ENCODE measurements at regions not wholly inside any gene's neighbourhood (a gene's known extent, or its start where the extent isn't known, plus 50 kb on each side); places are given as distances from the start of the nearest gene placed in this dataset.
"Not testable (repeated sequence)": the region's sequence is repeated elsewhere in the genome, so short reads cannot be mapped to it uniquely, and the experiment has no call there.

- H3K9ac ChIP-seq; H3K4me3 ChIP-seq (ENCODE audit: low read depth, low read length); H3K27ac ChIP-seq; H2AFZ ChIP-seq; H3K36me3 ChIP-seq (ENCODE audit: control insufficient read depth, insufficient read depth, low read length); H3K27me3 ChIP-seq (ENCODE audit: control insufficient read depth, insufficient read depth, low read length); H3K4me1 ChIP-seq; H3K9me3 ChIP-seq (ENCODE audit: control insufficient read depth, low read length); H3K79me2 ChIP-seq; H3K4me2 ChIP-seq (ENCODE audit: low read length): not testable (repeated sequence)
- peak; percentile 47 for TF ChIP-seq CTCF (IDR thresholded peaks at IDR 0.05)
These were observed 186.8 kb downstream of the ATP6V0E2 start for GRCh38 chr7:150060259-150061221.

GRCh38 chr7:150063195-150063594, 189.4 kb downstream of the ATP6V0E2 start:
- not testable (repeated sequence) for H3K36me3 ChIP-seq (ENCODE audit: control insufficient read depth, insufficient read depth, low read length); H3K79me2 ChIP-seq; H3K9ac ChIP-seq; H2AFZ ChIP-seq; H3K27ac ChIP-seq; H3K4me3 ChIP-seq (ENCODE audit: low read depth, low read length); H3K27me3 ChIP-seq (ENCODE audit: control insufficient read depth, insufficient read depth, low read length); H3K4me1 ChIP-seq; H3K4me2 ChIP-seq (ENCODE audit: low read length); H3K9me3 ChIP-seq (ENCODE audit: control insufficient read depth, low read length)

- not testable (repeated sequence) for H3K27ac ChIP-seq; H3K27me3 ChIP-seq (ENCODE audit: control insufficient read depth, insufficient read depth, low read length); H3K36me3 ChIP-seq (ENCODE audit: control insufficient read depth, insufficient read depth, low read length); H3K9ac ChIP-seq; H3K4me2 ChIP-seq (ENCODE audit: low read length); H2AFZ ChIP-seq; H3K9me3 ChIP-seq (ENCODE audit: control insufficient read depth, low read length); H3K4me1 ChIP-seq; H3K4me3 ChIP-seq (ENCODE audit: low read depth, low read length); H3K79me2 ChIP-seq
These were observed 196.0 kb downstream of the ATP6V0E2 start for GRCh38 chr7:150069555-150070313.

GRCh38 chr7:150077543-150077942, 203.8 kb downstream of the ATP6V0E2 start:
- H3K27me3 ChIP-seq (ENCODE audit: control insufficient read depth, insufficient read depth, low read length); H3K79me2 ChIP-seq; H3K27ac ChIP-seq; H2AFZ ChIP-seq; H3K4me3 ChIP-seq (ENCODE audit: low read depth, low read length); H3K4me1 ChIP-seq; H3K9me3 ChIP-seq (ENCODE audit: control insufficient read depth, low read length); H3K4me2 ChIP-seq (ENCODE audit: low read length); H3K36me3 ChIP-seq (ENCODE audit: control insufficient read depth, insufficient read depth, low read length); H3K9ac ChIP-seq: not testable (repeated sequence)

- not testable (repeated sequence) for H3K27me3 ChIP-seq (ENCODE audit: control insufficient read depth, insufficient read depth, low read length); H3K4me3 ChIP-seq (ENCODE audit: low read depth, low read length); H3K4me1 ChIP-seq; H3K9ac ChIP-seq; H3K36me3 ChIP-seq (ENCODE audit: control insufficient read depth, insufficient read depth, low read length); H3K27ac ChIP-seq; H3K9me3 ChIP-seq (ENCODE audit: control insufficient read depth, low read length); H3K4me2 ChIP-seq (ENCODE audit: low read length); H2AFZ ChIP-seq
- H3K79me2 ChIP-seq: peaks cover 10% of the 10 kb centered on the region
These were observed 208.1 kb downstream of the ATP6V0E2 start for GRCh38 chr7:150081865-150082264.

- H3K79me2 ChIP-seq; H3K4me1 ChIP-seq; H3K9me3 ChIP-seq (ENCODE audit: control insufficient read depth, low read length); H3K27ac ChIP-seq; H3K27me3 ChIP-seq (ENCODE audit: control insufficient read depth, insufficient read depth, low read length); H2AFZ ChIP-seq; H3K4me3 ChIP-seq (ENCODE audit: low read depth, low read length); H3K9ac ChIP-seq; H3K4me2 ChIP-seq (ENCODE audit: low read length); H3K36me3 ChIP-seq (ENCODE audit: control insufficient read depth, insufficient read depth, low read length): not testable (repeated sequence)
These were observed 211.0 kb downstream of the ATP6V0E2 start for GRCh38 chr7:150084724-150085123.

GRCh38 chr7:150087478-150087877, 213.7 kb downstream of the ATP6V0E2 start:
- H3K4me1 ChIP-seq; H3K4me3 ChIP-seq (ENCODE audit: low read depth, low read length); H3K9me3 ChIP-seq (ENCODE audit: control insufficient read depth, low read length); H2AFZ ChIP-seq; H3K27ac ChIP-seq; H3K79me2 ChIP-seq; H3K36me3 ChIP-seq (ENCODE audit: control insufficient read depth, insufficient read depth, low read length); H3K4me2 ChIP-seq (ENCODE audit: low read length); H3K9ac ChIP-seq; H3K27me3 ChIP-seq (ENCODE audit: control insufficient read depth, insufficient read depth, low read length): not testable (repeated sequence)

- not testable (repeated sequence) for H3K4me1 ChIP-seq; H3K9ac ChIP-seq; H2AFZ ChIP-seq; H3K4me2 ChIP-seq (ENCODE audit: low read length); H3K36me3 ChIP-seq (ENCODE audit: control insufficient read depth, insufficient read depth, low read length); H3K27ac ChIP-seq; H3K79me2 ChIP-seq; H3K4me3 ChIP-seq (ENCODE audit: low read depth, low read length); H3K27me3 ChIP-seq (ENCODE audit: control insufficient read depth, insufficient read depth, low read length); H3K9me3 ChIP-seq (ENCODE audit: control insufficient read depth, low read length)
These were observed 215.4 kb downstream of the ATP6V0E2 start for GRCh38 chr7:150089139-150089538.

GRCh38 chr7:150090776-150091175, 217.0 kb downstream of the ATP6V0E2 start:
- H3K79me2 ChIP-seq; H3K4me3 ChIP-seq (ENCODE audit: low read depth, low read length); H3K36me3 ChIP-seq (ENCODE audit: control insufficient read depth, insufficient read depth, low read length); H3K9me3 ChIP-seq (ENCODE audit: control insufficient read depth, low read length); H3K4me2 ChIP-seq (ENCODE audit: low read length); H3K4me1 ChIP-seq; H2AFZ ChIP-seq; H3K27ac ChIP-seq; H3K9ac ChIP-seq; H3K27me3 ChIP-seq (ENCODE audit: control insufficient read depth, insufficient read depth, low read length): not testable (repeated sequence)

GRCh38 chr7:150093897-150094296, 220.1 kb downstream of the ATP6V0E2 start:
- H3K9ac ChIP-seq, H3K79me2 ChIP-seq: not testable (repeated sequence)

More at GRCh38 chr7:150093897-150094296, 220.1 kb downstream of the ATP6V0E2 start:
- H3K27ac ChIP-seq; H3K9me3 ChIP-seq (ENCODE audit: control insufficient read depth, low read length); H3K4me2 ChIP-seq (ENCODE audit: low read length); H3K27me3 ChIP-seq (ENCODE audit: control insufficient read depth, insufficient read depth, low read length); H3K4me3 ChIP-seq (ENCODE audit: low read depth, low read length); H3K36me3 ChIP-seq (ENCODE audit: control insufficient read depth, insufficient read depth, low read length); H2AFZ ChIP-seq: not testable (repeated sequence)
- peaks cover 13% of the 10 kb centered on the region for H3K4me1 ChIP-seq

All from parathyroid adenoma (tissue), 2 donors.